ENCODE measurements at regions not wholly inside any gene's neighbourhood (a gene's known extent, or its start where the extent isn't known, plus 50 kb on each side); places are given as distances from the start of the nearest gene placed in this dataset.

DNA sequence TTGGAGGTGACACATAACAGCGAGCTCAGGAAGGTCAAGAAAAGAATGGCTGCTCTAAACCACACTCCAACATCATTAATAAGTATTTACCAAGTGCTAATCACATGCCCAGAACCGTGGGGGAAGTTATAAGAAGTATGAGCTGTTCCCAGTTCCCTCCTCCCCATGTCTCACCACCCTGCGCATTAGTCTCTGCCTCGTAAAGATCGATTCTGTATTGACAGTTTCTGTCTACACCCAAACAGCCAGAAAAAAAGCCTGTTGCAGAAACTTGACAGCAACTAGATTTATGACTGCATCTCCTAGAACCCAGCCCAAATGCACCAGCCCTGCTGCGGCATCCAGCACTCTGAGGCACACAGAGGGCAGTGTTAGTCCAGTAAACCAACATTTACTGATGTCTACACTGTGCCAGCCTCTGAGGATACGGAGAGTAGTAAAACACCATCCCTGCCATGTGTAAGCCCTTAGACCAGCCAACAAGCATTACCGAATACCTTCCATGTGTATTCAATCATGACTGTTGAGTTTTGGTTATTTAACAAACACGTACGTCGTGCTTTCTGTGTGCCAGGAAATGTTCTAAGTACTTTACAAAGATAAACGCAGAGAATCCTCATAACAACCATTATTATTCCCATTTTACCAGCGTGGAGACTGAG is 63.6 kb upstream of the ZBTB40 start:
- DNase-seq = no peak

DNA sequence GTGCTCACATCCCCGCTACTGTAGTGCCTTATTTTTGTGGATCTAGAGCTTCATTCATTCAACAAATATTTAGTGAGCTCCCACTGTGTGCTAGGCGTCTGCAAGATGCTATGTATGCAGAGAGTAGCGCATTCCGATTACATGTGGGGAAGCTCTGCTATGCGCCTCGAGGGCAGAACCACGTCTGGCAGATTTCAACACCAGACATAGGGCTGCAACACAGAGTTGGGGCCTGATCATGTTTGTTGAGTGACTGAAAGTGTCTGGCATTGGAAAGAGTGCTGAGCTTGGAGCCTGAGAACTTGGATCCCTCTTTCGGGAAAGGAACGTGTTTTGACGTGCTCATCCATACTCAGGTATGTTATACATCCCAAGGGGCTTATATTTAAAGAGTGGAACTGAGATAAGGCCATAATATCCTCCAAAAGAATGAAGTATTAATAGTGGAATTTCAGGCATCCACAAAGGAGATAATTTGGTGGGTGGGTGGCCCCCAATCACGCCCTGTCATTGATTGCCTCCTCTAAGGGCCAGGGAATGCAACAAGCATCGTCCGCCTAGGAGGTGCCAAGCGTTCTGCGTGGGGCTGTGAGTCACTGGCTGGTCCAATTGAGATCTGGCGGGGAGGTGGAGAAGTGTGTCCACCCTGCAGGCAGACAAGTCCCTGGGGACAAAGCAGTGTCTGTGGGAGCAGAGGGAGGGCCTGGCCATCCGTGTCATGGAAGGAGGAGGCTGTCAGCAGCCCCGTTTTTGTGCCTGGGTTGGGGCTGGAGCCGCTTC is 62.8 kb upstream of the ZBTB40 start:
- DNase-seq = no peak

DNA sequence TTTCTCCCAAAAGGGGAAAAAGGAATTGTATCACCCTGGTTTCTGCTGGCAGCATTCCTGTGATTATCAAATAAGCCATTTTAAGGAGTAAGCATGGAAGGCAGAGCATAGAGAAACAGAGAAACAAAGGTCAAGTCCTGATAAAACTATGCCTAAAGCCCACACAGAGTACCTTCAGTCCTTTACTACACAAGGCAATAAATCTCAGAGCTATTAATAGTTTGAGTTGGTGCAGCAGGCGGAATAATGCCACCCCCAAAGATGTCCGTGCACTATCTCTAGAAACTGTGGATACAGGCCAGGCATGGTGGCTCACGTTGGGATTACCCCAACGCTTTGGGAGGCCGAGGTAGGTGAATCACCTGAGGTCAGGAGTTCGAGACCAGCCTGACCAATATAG is 58.1 kb upstream of the ZBTB40 start:
- DNase-seq = no peak

DNA sequence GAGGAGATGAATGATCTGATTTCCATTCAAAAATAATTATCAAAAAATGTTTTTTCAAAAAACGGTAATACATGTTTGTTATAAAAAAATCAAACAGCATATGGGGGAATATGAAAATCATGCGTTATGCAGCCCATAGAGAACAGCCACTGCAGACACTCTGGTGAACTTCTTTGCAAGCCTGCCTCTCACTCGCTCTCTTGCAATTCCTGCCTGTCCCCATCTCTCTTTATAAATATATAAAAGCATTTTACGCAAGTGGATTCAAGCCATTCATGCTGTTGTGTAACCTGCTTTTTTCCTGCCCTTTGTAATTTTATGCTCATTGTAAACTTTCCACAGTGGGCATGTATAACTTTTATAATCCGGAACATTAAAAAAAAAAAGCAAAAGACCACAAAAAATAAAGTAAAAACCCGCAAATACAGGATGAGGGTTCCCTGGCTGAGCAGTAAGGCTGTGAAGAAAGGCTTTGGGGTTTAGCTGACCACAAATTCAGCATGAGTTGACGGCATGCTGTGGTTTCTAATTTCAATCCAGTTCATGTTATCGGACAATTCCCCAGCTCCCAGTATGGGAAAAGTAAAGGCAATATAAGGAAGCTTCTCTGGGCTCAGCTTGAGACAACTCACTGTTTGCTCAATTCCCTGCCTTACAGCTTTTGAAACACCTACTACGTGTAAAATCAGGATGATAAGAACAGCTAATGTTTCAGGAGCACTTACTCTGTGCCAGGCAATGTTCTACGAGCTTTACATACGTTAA is 52.8 kb upstream of the ZBTB40 start:
- DNase-seq = no peak

DNA sequence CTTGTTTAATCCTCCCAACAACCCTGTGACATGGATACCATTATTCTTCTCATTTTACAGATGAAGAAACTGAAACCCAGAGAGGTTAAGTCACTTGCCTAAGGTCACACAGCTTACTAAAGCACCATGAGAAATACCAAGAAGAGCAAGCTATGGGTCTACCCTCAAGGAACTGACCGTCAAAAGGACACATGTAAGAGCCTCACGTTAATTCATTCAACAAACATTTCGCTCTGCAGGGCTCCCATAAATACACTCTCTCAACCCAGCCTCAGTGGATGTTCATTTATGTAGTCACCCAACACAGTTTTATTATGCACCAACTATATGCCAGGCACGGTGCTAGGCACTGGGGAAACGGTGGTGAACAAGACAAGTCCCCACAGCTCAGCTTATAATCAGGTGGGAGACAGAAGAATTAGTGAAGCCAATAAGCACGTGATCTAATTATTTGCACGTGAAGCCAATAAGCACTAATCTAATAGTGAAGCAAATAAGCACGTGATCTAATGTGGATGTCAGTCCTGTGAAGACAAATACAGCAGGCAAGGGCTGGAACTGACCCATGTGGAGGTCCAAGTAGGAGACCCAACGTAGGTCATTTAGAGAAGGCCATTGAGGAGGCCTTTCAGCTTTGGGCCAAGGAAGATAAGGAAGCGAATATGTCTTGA is 52.1 kb upstream of the ZBTB40 start:
- no peak for DNase-seq

Data from SW 1271 (cell line).